Cardiac muscle cell (in vitro differentiated cells and primary cell): ENCODE measurements at regions not wholly inside any gene's neighbourhood (a gene's known extent, or its start where the extent isn't known, plus 50 kb on each side); places are given as distances from the start of the nearest gene placed in this dataset.

Experiments
- DNase-seq, 2 donors: peaks; one replicate each; pipeline versions ENCODE4 v3.0.0 to v3.0.0-alpha.2; 2010 to 2017; ENCODE audit warnings: low read depth in 1 of 2, low spot score in 1 of 2
- H3K27ac ChIP-seq: fragments of 200-600 bp; sonication (generic); 2 replicates; pipeline ENCODE4 v1.5.1; 2016
- H3K27me3 ChIP-seq: fragments of 200-600 bp; sonication (generic); 2 replicates; pipeline ENCODE4 v1.6.0; 2016; ENCODE audit warnings: control low read depth
- H3K36me3 ChIP-seq: fragments of 200-600 bp; sonication (generic); 2 replicates; pipeline ENCODE4 v1.5.1; 2016; ENCODE audit warnings: control low read depth
- H3K4me1 ChIP-seq: fragments of 200-600 bp; sonication (generic); 2 replicates; pipeline ENCODE4 v1.8.1; 2017; ENCODE audit warnings: low read depth, mild to moderate bottlenecking, mixed run types
- H3K4me3 ChIP-seq: fragments of 200-600 bp; sonication (generic); 2 replicates; pipeline ENCODE4 v1.5.1; 2016; ENCODE audit warnings: mild to moderate bottlenecking
- H3K9me3 ChIP-seq: fragments of 200-600 bp; sonication (generic); 2 replicates; pipeline ENCODE4 v1.5.1; 2017; ENCODE audit warnings: low read depth, mild to moderate bottlenecking, control low read depth
- TF ChIP-seq, protein P1 (sequence below): IDR thresholded peaks from 2 replicates; pipeline ENCODE4 v1.5.1; 2012; ENCODE audit warnings: low read depth, mild to moderate bottlenecking, low read length

DNA sequence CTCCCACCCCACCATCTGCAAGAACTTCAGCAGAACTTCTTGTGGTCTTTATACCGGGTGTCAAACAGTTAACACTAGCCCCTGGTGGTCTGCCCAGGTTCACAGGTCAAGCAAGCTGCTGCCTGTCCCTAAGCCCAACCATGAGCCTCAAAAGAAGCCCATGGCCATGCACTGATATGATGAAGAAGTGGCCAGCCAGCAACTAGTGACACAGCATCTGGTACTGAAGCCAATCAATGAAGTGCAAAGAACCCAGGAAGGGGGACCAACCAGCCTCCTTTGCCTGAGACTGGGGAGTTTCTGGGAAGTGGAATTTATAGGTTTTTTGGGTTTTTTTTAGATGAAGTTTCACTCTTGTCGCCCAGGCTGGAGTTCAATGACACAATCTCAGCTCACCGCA lies 127.8 kb downstream of the MAFB start:
- DNase-seq: no peak
- TF ChIP-seq, protein P1, sequence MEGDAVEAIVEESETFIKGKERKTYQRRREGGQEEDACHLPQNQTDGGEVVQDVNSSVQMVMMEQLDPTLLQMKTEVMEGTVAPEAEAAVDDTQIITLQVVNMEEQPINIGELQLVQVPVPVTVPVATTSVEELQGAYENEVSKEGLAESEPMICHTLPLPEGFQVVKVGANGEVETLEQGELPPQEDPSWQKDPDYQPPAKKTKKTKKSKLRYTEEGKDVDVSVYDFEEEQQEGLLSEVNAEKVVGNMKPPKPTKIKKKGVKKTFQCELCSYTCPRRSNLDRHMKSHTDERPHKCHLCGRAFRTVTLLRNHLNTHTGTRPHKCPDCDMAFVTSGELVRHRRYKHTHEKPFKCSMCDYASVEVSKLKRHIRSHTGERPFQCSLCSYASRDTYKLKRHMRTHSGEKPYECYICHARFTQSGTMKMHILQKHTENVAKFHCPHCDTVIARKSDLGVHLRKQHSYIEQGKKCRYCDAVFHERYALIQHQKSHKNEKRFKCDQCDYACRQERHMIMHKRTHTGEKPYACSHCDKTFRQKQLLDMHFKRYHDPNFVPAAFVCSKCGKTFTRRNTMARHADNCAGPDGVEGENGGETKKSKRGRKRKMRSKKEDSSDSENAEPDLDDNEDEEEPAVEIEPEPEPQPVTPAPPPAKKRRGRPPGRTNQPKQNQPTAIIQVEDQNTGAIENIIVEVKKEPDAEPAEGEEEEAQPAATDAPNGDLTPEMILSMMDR: no peak
- Histone ChIP-seq H3K27ac (no peak overlapping the region), H3K36me3 (no peaks in the 10 kb centered on the region), H3K4me1 (no peaks in the 10 kb centered on the region), H3K27me3 (no peaks in the 10 kb centered on the region), H3K4me3 (no peak overlapping the region), H3K9me3 (no peaks in the 10 kb centered on the region)

- H3K27ac ChIP-seq: no peak overlapping the region
- no peak for DNase-seq
- TF ChIP-seq, protein P1: no peak
- H3K4me3 ChIP-seq: no peak overlapping the region
- H3K36me3 ChIP-seq: no peaks in the 10 kb centered on the region
- no peaks in the 10 kb centered on the region for H3K27me3 ChIP-seq
- no peaks in the 10 kb centered on the region for H3K9me3 ChIP-seq
- no peaks in the 10 kb centered on the region for H3K4me1 ChIP-seq
Observed at GRCh38 chr20:40558212-40558611, 130.8 kb downstream of the MAFB start.

DNA sequence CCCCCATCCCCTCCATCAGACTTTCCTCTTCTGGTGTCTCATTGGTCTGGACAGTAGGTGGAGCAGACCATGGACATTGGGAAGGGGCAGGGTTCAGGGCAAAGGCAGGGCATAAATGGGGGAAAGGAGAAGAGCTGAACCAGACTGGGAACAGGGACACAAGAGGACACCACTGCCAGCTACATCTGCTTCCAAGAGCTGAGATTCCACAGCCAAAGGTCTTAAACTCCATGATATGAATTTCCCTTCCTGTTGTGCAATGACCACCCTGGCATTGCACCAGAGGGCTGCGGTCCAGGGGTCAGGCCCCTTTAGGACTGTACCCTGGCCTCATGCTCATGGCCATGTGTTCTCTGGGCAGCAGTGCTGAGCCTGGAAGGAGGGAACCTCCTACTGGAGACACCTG lies 137.9 kb downstream of the MAFB start:
- DNase-seq: peak in 1 of 2 donors; percentile 30
- H3K27me3 ChIP-seq: no peaks in the 10 kb centered on the region
- H3K36me3 ChIP-seq: no peaks in the 10 kb centered on the region
- no peaks in the 10 kb centered on the region for H3K9me3 ChIP-seq
- no peaks in the 10 kb centered on the region for H3K4me1 ChIP-seq
- TF ChIP-seq, protein P1: no peak
- no peak overlapping the region for H3K27ac ChIP-seq
- H3K4me3 ChIP-seq: no peak overlapping the region

DNA sequence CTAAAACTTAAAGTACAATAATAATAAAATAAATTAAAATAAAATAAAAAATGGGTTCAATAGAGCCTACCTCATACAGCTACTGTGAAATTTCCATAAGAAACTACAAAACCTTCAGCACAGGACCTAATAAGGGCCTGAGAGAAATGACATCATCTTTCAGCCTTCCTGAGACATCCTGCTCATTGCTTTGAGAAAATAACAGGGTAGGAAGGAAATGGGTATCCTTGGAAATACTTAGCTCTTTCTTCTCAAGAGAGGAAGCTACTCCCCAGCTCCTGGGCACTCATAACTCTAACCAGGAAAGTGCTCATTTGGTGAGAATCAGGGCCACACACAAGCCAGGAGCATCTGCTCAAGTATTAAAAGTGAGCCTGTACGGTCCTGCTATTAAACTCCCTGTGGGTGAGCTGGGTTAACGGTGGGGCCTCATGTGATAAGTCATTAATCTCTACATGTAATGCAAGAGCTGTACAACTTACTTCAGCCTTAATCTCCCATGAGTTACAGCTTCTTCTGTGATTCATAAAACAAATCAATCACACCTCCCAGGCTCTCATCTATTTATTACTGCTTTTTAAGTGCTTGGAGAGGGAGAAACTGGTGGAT lies 141.4 kb downstream of the MAFB start:
- Histone ChIP-seq H3K9me3 (no peaks in the 10 kb centered on the region), H3K4me1 (no peaks in the 10 kb centered on the region), H3K4me3 (no peak overlapping the region), H3K36me3 (no peaks in the 10 kb centered on the region), H3K27ac (no peak overlapping the region), H3K27me3 (no peaks in the 10 kb centered on the region)
- no peak for DNase-seq
- TF ChIP-seq, protein P1: no peak

- no peak overlapping the region for H3K27ac ChIP-seq
- TF ChIP-seq, protein P1: no peak
- no peak for DNase-seq
- no peaks in the 10 kb centered on the region for H3K27me3 ChIP-seq
- no peaks in the 10 kb centered on the region for H3K36me3 ChIP-seq
- no peak overlapping the region for H3K4me3 ChIP-seq
- no peaks in the 10 kb centered on the region for H3K4me1 ChIP-seq
- H3K9me3 ChIP-seq: no peaks in the 10 kb centered on the region
Observed at GRCh38 chr20:40545478-40545877, 143.6 kb downstream of the MAFB start.
